ENCODE measurements at regions not wholly inside any gene's neighbourhood (a gene's known extent, or its start where the extent isn't known, plus 50 kb on each side); places are given as distances from the start of the nearest gene placed in this dataset.

DNA sequence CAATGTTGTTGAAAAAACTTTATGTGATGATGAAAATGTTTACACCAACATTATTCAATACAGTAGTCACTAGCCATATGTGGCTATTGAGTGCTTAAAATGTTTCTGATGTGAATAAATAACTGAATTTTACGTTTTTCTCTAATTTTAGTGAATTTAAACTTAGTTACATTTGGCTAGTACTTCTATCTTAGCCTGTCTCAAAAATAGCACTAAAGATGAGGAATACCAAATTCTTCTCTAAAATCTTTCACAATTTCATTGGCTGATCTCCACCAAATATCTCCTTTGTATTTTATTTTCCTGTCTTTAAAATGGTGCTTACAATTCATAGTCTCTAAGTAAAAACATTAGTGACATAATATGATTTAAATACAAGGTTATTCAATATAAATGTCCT, 83.7 kb upstream of the RND3 start:
- no peak for TF ChIP-seq CTCF (IDR thresholded peaks at IDR 0.05)
- no peaks in the 10 kb centered on the region for H3K9me3 ChIP-seq
- H3K4me1 ChIP-seq: peaks cover 0 to 5% (median 0%) of the 10 kb centered on the region in 9 donors
- 53 to 57% methylated on average over 1 of the region's 1 CpG for WGBS, 2 donors
- no peaks in the 10 kb centered on the region for H3K27me3 ChIP-seq
- H3K36me3 ChIP-seq: no peaks in the 10 kb centered on the region
- DNase-seq (no peak), ATAC-seq (no peak)
- intact Hi-C loops (cut with DNase I): no loop called here
- no peak overlapping the region for H3K4me3 ChIP-seq
- no peak overlapping the region for H3K27ac ChIP-seq

- no peaks in the 10 kb centered on the region for H3K9me3 ChIP-seq
- H3K27ac ChIP-seq: no peak overlapping the region
- TF ChIP-seq CTCF (IDR thresholded peaks at IDR 0.05): no peak
- H3K4me3 ChIP-seq: no peak overlapping the region
- intact Hi-C loops (cut with DNase I): no loop called here
- ATAC-seq (no peak), DNase-seq (no peak)
- H3K4me1 ChIP-seq: peaks cover 0 to 5% (median 0%) of the 10 kb centered on the region in 9 donors
- 82 to 85% methylated on average over 1 of the region's 1 CpG for WGBS, 2 donors
- no peaks in the 10 kb centered on the region for H3K36me3 ChIP-seq
- no peaks in the 10 kb centered on the region for H3K27me3 ChIP-seq
Observed at GRCh38 chr2:150570712-150571111, 83.2 kb upstream of the RND3 start.

DNA sequence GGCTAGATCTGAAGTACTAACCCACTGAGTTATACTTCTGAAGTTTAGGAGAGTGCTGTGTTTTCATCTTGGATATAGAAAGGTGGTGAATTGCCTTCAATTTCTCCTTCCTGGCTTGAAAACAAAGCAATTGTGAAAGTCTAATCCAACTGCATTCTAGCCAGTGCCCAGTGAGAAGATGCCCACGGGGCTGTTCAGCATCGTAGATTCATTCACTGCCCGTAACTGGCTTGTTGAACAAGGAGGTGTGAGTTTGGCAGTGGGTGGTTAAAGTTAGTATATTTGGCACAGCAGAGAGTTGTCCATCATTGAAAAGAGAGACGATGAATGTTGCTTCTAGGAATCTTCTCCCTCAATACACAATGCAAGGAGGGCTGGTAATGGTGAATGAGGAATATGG, 82.3 kb upstream of the RND3 start:
- DNase-seq (no peak), ATAC-seq (no peak)
- no peak for TF ChIP-seq CTCF (IDR thresholded peaks at IDR 0.05)
- H3K4me3 ChIP-seq: no peak overlapping the region
- no peaks in the 10 kb centered on the region for H3K9me3 ChIP-seq
- no peaks in the 10 kb centered on the region for H3K27me3 ChIP-seq
- intact Hi-C loops (cut with DNase I): no loop called here
- H3K27ac ChIP-seq: no peak overlapping the region
- H3K4me1 ChIP-seq: peaks cover 0 to 5% (median 0%) of the 10 kb centered on the region in 9 donors
- WGBS, 2 donors: 88 to 92% methylated on average over 4 of the region's 4 CpGs
- no peaks in the 10 kb centered on the region for H3K36me3 ChIP-seq

- no peak overlapping the region for H3K4me3 ChIP-seq
- no peak for ATAC-seq
- H3K9me3 ChIP-seq: no peaks in the 10 kb centered on the region
- no peak for DNase-seq
- peaks cover 0 to 5% (median 0%) of the 10 kb centered on the region in 9 donors for H3K4me1 ChIP-seq
- no peaks in the 10 kb centered on the region for H3K27me3 ChIP-seq
- no peak for TF ChIP-seq CTCF (IDR thresholded peaks at IDR 0.05)
- H3K36me3 ChIP-seq: no peaks in the 10 kb centered on the region
- H3K27ac ChIP-seq: no peak overlapping the region
- intact Hi-C loops (cut with DNase I): no loop called here
- 87 to 90% methylated on average over 4 of the region's 4 CpGs for WGBS, 2 donors
Observed at GRCh38 chr2:150567771-150568301, 80.4 kb upstream of the RND3 start.

Measured in heart right ventricle (tissue), 16 donors.